ENCODE measurements at regions not wholly inside any gene's neighbourhood (a gene's known extent, or its start where the extent isn't known, plus 50 kb on each side); places are given as distances from the start of the nearest gene placed in this dataset.
"Not testable (repeated sequence)": the region's sequence is repeated elsewhere in the genome, so short reads cannot be mapped to it uniquely, and the experiment has no call there.

DNA sequence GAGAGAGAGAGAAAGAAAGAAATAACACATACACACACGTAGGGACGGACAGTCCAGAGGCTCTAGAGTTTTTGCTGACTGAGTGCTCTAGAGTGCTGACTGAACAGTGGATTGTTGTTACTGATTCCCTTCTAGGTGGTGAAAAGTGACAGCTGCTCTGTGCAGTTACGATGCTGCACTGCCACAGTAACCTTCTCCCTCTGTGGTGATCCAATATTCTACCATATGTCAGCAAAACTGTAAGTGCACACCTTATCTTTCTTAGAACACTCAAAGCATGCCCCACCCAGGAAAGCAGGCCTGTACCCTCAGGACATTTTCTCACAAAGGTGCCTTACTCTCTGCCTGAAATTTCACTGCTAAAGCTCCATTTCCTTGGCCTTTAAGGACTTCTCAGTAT is 1023.5 kb downstream of the TYW1 start:
- no peak for DNase-seq

DNA sequence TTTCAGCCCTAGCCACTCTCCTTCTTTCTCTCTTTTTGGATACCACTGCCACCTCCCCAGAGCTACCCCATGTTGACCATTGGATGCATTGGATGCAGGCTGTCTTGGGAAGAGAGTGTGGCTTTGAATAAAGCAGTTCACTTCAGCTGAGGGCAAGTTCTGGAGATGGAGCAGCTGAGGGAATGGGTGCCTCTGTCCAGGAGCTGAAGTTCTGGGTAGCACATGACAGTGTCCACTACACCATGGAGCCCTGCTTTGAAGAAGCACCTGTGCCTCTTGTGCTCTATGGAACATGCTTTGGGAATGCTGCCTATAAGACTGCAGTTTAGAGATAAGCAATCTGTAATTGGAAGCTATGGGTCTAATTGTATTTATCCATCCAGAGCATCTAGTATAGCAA is 1028.7 kb downstream of the TYW1 start:
- no peak for DNase-seq

DNA sequence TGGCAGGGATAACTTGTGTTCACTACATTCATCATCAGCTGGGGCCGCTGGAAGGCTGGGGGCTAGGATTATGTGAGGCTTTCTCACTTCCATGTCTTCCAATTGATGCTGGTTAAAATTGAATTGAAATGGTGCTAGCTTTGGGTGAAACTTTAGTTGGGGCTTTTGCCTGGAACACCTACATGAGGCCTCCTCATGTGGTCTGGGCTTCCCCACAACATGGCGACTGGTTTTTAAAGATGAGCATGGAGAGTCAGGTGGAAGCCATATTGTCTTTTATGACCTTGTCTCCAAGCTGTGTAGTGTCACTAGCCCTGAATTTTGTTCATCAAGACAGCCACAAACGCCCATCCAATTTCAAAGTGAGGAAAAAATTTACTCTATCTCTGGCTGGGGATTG is 1033.9 kb downstream of the TYW1 start:
- no peak for DNase-seq

DNA sequence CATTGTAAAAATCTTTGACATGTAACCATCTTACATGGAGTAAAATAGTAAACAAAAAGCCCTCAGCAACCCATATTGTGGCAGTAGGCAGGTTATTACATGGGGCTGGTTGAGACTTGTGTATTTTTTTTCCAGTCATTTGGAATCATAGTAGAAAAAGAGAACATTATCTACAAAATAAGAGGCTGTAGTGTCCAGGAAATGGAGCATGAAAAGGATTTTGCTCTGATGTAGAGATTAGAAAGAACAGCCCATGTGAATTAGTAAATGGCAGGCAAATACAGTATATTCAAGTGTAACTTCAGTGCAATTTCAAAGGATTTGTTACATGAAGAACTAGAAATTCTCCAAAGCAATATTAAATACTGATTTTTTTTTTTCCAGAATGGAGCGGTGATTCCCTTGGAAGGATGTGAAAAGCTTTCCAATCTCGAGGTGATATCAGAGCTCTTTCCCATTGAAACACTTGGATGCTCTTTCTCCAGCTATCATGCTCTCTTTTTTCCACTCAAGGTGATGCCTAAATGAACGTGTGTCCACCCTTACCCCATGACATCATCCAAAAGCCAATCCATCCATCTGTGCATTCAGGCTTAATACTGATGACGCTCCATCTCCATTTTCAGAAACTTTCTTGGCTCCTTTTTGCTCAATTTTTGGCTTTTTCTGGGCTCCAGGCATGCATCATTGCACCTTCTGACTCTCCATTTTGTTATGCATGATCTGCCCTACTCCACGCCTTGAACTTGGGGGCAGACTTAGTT is 1034.7 kb downstream of the TYW1 start:
- no peak for DNase-seq

DNA sequence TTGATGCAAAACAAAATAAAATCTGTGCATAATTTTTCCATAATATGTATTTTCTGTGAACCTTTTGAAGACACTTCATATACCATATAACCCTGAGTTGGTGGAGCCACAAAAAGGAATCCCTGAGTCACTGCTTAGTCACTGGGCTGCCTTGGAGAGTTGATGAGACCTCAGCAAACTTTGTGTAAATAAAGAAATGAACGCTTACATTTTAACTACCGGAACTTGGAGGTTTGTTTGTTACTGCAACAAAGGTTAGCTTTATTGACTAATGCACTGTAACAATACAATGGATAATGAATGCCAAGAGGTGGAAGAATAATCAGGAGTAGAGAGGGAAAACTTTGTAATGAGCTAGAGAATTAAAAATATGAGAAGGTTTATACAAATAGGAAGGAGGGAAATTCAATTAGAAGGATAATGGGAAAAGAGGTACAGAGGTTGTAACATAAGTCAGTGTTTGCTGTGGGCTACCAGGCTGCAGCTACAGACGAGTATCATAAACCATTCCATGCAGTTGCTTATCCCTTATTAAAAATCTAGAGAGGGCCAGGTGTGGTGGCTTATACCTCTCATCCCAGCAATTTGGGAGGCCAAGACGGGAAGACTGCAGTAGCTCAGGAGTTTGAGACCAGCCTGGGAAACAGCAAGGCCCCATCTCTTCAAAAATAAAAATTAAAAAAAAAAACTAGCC is 1042.1 kb downstream of the TYW1 start:
- DNase-seq: no peak

DNA sequence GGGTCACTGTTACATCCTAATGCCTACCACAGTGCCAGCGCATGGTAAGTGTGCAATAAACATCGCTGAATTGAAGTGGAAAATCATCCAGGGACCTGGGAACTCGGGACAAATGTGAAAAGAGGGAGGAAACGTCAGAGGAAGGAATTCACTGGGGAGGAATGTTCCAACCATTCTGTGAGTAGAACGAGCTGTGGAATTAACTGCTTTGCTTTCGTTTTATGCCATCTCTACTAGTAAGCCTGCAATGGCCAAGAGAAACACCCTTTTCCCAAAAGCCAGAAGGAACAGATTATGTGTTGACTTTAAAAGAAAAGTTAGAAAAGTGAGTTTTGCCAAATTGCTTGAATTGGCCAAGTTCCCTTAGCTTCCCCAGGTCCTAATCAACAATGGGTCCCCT is 1044.9 kb downstream of the TYW1 start:
- DNase-seq: no peak

DNA sequence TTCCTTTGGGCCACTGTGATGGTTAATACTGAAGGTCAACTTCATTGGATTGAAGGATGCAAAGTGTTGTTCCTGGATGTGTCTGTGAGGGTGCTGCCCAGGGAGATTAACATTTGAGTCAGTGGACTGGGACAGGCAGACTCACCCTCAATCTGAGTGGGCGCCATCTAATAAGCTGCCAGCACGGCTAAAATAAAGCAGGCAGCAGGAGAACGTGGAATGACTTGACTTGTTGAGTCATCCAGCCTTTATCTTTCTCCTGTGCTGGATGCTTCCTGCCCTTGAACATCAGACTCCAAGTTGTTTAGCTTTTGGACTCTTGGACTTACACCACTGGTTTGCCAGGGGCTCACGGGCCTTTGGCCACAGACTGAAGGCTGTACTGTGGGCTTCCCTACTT is 1046.9 kb downstream of the TYW1 start:
- DNase-seq: no peak

DNA sequence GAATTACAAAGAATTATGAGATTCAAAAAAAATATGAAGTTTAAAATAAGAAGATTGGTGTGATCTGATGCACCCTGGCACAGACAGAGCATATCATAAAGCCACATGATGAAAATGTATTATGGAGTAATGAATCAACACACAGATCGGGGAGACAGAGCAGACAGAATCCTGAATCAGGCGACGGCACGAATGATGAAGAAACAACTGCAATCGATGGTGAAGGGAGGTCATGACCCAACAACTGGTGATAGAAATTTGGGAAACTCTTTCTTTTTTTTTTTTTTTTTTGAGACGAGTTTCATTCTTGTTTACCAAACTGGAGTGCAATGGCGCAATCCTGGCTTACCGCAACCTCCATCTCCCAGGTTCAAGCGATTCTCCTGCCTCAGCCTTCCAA is 1054.0 kb downstream of the TYW1 start:
- DNase-seq: no peak

DNA sequence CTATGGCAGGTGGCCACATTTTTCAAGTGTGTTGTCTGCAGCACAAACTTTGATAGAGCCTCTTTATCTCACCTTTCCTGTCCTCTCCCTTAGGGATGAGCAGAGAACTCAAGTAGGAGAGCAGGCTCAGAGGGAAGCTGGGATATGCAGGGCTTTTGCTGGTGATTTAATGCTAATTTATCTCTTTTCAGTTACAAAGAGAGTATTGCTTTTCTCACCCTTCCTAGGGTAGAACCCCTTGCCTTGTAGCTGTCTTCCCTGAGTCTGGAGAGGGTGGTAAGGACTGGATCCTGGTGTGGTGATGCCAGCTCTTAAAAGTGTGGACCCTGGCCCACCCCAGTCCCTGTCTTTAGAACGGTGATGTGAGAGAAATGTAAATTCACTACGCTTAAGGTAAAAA is 1061.4 kb downstream of the TYW1 start:
- no peak for DNase-seq

DNA sequence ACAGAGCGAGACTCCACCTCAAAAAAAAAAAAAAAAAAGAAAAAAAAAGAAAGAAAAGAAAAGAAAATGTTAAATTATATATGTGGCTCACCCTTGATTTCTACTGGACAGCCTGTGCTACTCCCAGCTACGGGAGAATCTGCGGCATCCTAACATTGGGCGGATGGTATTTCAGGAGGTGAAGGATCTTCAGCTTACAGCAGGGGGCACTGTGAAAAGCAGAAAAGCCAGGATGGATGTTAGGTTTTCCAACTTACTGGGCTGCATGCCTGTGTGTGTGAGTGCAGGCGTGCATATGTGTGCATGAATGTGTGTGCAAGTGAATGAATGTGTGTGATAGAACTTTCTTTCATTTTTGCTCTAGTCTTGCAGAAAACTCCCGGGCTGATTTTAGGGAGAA is 1066.5 kb downstream of the TYW1 start:
- no peak for DNase-seq

DNA sequence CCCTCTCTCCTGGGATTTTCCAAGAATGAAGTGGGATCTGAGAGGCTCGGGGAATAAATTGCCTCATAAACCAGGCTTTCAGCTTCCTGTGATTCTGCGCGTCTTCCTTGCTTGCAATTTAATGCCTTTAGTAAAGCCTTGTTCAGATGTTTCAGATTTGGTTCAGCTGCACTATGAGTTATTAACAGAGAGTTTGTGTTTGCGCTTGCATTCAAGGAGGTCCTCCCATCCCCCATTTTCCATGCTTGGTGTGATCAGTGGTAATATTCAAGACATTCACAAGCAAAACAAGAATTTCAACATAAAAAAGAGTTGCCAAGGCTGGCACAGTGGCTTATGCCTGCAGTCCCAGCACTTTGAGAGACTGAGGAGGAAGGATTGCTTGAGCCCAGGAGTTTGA is 1068.9 kb downstream of the TYW1 start:
- DNase-seq: no peak

DNA sequence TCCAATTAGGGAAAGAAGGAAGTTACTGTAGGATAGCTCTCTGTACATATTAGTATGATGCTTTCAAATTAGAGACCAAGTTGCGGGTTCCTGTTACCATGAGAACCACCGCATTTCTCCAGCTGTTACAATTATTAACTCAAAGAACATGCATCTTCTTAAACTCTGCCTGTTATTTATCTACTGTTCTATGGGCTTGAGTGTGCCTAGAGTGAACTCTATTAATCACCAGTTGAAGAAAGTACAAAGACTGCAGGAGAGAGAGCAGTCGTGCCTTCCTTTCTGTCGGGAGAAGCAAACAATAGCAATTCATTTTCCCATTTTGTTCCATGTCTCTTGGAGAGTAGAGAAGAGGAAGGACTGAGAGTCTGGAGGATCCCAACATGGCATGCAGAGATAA is 1071.2 kb downstream of the TYW1 start:
- DNase-seq: no peak

DNA sequence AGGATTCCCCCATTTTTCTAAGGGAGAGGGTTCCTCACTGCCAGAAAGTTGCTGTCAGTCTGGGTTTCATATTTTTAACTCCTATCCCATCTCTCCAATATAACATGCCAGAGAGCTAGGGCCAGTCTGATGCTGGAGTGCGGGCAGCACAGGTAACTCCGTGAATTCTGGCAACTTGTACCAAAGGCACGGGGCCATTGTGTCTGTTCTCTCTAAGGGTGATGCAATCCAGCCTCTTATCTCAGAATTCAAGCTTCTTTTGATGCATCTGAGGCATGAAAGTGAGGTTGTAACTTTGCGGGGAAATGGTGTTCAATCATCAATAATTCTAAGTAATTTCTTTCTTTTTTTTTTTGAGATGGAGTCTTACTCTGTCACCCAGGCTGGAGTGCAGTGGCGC is 1074.4 kb downstream of the TYW1 start:
- no peak for DNase-seq

DNA sequence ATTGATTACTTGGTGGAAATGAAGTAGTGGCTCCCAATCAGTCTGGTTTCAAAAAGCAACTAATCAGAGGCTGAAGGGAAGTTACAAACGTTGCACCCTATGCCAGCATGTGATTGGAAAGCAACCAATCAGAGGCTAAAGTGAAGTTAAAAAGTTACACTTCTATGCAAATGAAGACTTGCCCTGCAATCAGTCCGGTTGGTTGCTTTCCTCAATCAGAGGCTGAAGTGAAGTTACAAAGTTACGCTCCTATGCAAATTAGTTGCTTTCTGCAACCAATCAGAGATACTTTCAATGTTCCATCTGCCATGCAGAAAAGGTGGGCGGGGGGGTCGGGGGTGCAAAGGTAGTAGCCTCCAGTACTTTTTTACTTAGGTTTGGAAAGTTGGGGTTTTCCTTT is 1077.1 kb downstream of the TYW1 start:
- DNase-seq: no peak

DNA sequence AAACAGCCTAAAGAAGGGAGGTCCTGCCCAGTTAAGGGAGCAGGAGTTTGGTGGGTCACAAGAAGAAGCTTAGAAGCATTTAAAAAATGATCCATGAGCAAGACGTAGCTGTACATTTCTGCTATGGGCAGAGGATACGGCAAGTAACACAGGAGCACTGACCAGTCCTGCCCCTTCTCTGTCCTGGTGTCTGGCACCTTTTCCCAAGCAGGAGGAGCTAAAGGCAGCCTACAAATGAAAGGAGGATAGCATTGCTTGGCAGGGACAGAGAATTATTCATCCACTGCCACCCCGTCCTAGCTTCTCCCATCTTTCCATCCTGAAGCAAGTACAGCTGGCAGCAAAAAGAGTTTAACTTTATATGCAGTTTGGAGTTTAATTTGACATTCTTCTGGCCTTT is 1077.6 kb downstream of the TYW1 start:
- no peak for DNase-seq

DNA sequence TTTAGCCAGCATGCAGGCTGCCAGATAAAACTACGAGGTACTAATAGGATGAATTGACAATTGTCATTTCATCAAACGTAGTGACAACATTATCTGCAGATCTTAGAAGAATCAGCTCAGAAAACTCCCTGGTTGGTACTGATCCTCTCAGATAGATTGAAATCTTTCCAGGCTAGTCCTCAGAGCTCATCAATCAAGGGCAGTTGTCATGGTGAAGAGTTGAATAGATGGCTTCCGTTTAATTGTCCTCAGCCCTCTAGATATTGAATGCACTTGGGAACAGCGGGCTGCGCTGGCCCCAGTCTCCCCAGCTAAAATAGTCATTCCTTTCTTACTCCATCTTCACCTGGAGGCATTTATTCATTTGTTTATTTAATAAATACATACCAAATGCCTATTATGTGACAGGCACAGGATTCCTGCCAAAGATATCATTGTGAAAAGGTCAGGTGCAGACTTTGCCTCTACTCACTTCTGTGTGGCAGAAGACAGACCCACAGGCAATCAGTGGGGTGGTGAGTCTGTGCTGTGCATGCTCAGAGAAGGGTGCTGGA is 1081.6 kb downstream of the TYW1 start:
- no peak for DNase-seq

DNA sequence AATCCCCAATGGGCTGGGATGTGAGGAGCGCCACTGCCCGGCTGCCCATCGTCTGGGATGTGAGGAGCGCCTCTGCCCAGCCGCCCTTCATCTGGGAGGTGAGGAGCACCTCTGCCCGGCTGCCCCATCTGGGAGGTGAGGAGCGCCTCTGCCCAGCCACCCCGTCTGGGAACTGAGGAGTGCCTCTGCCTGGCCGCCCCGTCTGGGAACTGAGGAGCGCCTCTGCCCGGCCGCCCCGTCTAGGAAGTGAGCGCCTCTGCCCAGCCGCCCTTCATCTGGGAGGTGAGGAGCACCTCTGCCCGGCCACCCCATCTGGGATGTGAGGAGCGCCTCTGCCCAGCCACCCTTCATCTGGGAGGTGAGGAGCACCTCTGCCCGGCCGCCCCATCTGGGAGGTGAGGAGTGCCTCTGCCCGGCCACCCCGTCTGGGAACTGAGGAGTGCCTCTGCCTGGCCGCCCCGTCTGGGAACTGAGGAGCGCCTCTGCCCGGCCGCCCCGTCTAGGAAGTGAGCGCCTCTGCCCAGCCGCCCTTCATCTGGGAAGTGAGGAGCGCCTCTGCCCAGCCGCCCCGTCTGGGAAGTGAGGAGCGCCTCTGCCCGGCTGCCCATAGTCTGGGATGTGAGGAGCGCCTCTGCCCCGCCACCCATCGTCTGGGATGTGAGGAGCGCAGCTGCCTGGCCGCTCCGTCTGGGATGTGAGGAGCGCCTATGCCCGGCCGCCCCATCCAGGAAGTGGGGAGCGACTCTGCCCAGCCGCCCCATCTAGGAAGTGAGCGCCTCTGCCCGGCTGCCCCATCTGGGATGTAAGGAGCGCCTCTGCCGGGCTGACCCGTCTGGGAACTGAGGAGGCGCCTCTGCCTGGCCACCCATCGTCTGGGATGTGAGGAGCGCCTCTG is 1085.7 kb downstream of the TYW1 start:
- DNase-seq: not testable (repeated sequence)

DNA sequence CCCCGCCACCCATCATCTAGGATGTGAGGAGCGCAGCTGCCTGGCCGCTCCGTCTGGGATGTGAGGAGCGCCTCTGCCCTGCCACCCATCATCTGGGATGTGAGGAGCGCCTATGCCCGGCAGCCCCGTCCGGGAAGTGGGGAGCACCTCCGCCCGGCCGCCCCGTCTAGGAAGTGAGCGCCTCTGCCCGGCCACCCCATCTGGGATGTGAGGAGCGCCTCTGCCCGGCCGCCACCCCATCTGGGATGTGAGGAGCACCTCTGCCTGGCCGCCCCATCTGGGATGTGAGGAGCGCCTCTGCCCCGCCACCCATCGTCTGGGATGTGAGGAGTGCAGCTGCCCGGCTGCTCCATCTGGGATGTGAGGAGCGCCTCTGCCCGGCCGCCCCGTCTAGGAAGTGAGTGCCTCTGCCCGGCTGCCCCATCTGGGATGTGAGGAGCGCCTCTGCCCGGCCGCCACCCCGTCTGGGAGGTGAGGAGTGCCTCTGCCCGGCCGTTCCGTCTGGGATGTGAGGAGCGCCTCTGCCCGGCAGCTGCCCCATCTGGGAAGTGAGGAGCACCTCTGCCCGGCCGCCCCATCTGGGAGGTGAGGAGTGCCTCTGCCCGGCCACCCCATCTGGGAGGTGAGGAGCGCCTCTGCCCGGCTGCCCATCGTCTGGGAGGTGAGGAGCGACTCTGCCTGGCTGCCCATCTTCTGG is 1086.5 kb downstream of the TYW1 start:
- DNase-seq: not testable (repeated sequence)

DNA sequence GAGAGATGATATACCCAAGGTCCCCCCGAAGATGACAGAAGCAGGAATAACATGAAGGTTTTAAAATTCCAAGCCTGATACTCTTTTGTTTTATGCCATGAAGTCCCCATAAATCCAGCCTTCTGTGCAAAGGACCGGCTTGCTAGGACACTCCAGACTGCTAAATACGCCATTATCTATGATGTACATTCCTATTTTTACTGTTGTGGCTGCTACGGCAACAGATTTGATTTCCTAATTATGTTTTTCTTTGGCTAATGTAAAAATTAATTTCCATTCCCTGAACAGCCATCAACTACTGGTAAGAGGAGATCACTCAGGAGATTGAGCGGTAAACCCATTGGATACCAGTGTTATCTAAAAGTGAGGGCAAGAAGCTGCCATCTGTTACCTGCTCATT is 1090.8 kb downstream of the TYW1 start:
- no peak for DNase-seq

DNA sequence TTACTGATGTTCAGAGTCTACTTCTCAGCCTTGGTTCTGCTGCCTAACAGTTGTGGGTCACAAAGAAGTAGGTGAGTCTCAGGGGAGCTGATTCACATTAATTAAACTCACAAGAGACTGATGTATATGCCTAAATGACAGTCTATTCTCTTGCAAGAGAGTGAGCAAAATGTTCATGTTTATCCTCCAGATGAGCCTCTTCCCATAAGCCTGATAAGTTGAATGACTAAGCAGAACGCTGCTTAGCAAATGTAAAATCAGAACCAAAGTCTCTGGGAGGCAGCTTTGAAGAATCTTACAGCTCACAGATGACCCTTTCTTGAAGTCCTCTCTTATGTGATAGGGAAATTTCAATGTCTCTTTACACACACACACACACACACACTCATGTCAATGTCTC is 1092.2 kb downstream of the TYW1 start:
- DNase-seq: no peak

DNA sequence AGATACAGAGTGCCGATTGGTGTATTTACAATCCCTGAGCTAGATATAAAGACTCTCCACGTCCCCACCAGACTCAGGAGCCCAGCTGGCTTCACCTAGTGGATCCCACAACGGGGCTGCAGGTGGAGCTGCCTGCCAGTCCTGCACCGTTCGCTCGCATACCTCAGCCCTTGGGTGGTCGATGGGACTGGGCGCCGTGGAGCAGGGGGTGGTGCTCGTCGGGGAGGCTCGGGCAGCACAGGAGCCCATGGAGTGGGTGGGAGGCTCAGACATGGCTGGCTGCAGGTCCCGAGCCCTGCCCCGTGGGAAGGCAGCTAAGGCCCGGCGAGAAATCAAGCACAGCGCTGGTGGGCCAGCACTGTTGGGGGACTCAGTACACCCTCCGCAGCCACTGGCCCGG is 1093.6 kb downstream of the TYW1 start:
- not testable (repeated sequence) for DNase-seq

DNA sequence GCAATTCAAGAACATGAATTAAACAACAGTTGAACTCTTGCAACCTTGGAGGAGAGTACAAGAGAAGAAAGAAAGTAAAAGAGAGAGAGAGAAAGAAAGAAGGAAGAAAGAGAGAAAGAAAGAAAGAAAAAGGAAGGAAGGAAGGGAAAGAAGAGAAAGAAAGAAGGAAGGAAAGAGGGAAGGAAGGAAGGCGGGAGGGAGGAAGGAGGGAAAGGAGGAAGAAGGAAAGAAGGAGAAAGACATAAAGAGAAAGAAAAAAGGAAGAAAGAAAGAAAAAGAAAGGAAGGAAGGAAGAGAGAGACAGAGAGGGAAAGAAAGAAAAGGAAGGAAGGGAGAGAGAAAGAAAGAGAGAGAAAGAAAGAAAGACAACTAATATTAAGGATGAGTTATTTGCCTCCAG is 1106.7 kb downstream of the TYW1 start:
- DNase-seq: no peak

DNA sequence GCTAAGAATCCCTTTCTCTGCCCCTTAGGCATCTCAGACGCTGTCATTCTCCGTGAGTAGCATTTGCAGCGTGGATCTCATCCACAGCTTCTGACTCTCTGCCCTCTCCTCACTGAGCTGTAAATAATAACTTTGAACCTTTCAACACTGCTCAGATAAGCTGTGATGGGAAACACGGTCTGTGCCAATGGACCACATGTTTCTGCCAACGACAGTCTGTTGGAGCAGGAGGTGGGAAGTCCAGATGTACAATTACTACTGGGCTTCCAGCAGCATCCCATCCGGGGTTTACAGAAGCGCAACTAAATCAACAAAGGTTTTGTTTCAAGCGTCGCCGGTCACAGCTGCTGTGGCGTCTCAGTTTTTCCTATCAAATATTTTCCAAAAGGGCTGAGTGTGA is 1110.6 kb downstream of the TYW1 start:
- DNase-seq: no peak
